ENCODE measurements at regions not wholly inside any gene's neighbourhood (a gene's known extent, or its start where the extent isn't known, plus 50 kb on each side); places are given as distances from the start of the nearest gene placed in this dataset.

- CTCF ChIA-PET: no interaction called here
- DNase-seq: no peak
- H3K4me1 Mint-ChIP-seq: no peaks in the 10 kb centered on the region
- no peaks in the 10 kb centered on the region for H3K27me3 Mint-ChIP-seq
- H3K4me3 Mint-ChIP-seq: no peak overlapping the region
- no peak overlapping the region for H3K27ac Mint-ChIP-seq
- no peaks in the 10 kb centered on the region for H3K36me3 Mint-ChIP-seq (ENCODE audit: low read depth)
- H3K9me3 Mint-ChIP-seq: no peaks in the 10 kb centered on the region
- POLR2A ChIA-PET: no interaction called here
Measured at GRCh38 chr4:111649308-111649707, 495.9 kb upstream of the FAM241A start.

- Mint-ChIP-seq H3K27ac (no peak overlapping the region), H3K9me3 (no peaks in the 10 kb centered on the region), H3K27me3 (no peaks in the 10 kb centered on the region), H3K4me1 (no peaks in the 10 kb centered on the region), H3K36me3 (ENCODE audit: low read depth) (no peaks in the 10 kb centered on the region), H3K4me3 (no peak overlapping the region)
- ChIA-PET CTCF (no interaction called here), POLR2A (no interaction called here)
- no peak for DNase-seq
Measured at GRCh38 chr4:111650146-111650545, 495.1 kb upstream of the FAM241A start.

- H3K27ac Mint-ChIP-seq: no peak overlapping the region
- ChIA-PET POLR2A (no interaction called here), CTCF (no interaction called here)
- no peak overlapping the region for H3K4me3 Mint-ChIP-seq
- no peaks in the 10 kb centered on the region for H3K27me3 Mint-ChIP-seq
- no peaks in the 10 kb centered on the region for H3K9me3 Mint-ChIP-seq
- no peaks in the 10 kb centered on the region for H3K36me3 Mint-ChIP-seq (ENCODE audit: low read depth)
- no peak for DNase-seq
- H3K4me1 Mint-ChIP-seq: no peaks in the 10 kb centered on the region
Measured at GRCh38 chr4:111650674-111651086, 494.6 kb upstream of the FAM241A start.

- no peaks in the 10 kb centered on the region for H3K36me3 Mint-ChIP-seq (ENCODE audit: low read depth)
- POLR2A ChIA-PET: no interaction called here
- CTCF ChIA-PET: no interaction called here
Measured at GRCh38 chr4:111652236-111652635, 493.0 kb upstream of the FAM241A start.

GRCh38 chr4:111652986-111653385 is 492.3 kb upstream of the FAM241A start:
- DNase-seq: no peak
- Mint-ChIP-seq H3K4me3 (no peak overlapping the region), H3K36me3 (ENCODE audit: low read depth) (no peaks in the 10 kb centered on the region), H3K27ac (no peak overlapping the region), H3K4me1 (no peaks in the 10 kb centered on the region), H3K27me3 (no peaks in the 10 kb centered on the region), H3K9me3 (no peaks in the 10 kb centered on the region)
- ChIA-PET CTCF (no interaction called here), POLR2A (no interaction called here)

More at GRCh38 chr4:111652236-111652635, 493.0 kb upstream of the FAM241A start:
- no peaks in the 10 kb centered on the region for H3K9me3 Mint-ChIP-seq
- no peaks in the 10 kb centered on the region for H3K27me3 Mint-ChIP-seq
- H3K4me1 Mint-ChIP-seq: no peaks in the 10 kb centered on the region
- no peak overlapping the region for H3K4me3 Mint-ChIP-seq
- no peak for DNase-seq
- H3K27ac Mint-ChIP-seq: no peak overlapping the region

- H3K27me3 Mint-ChIP-seq: no peaks in the 10 kb centered on the region
- no peaks in the 10 kb centered on the region for H3K4me1 Mint-ChIP-seq
- H3K27ac Mint-ChIP-seq: no peak overlapping the region
- POLR2A ChIA-PET: no interaction called here
- no peak for DNase-seq
- peaks cover 4% of the 10 kb centered on the region for H3K9me3 Mint-ChIP-seq
- H3K36me3 Mint-ChIP-seq (ENCODE audit: low read depth): no peaks in the 10 kb centered on the region
- no peak overlapping the region for H3K4me3 Mint-ChIP-seq
- CTCF ChIA-PET: no interaction called here
Measured at GRCh38 chr4:111662496-111662895, 482.8 kb upstream of the FAM241A start.

- Mint-ChIP-seq H3K4me3 (no peak overlapping the region), H3K4me1 (no peaks in the 10 kb centered on the region), H3K27me3 (no peaks in the 10 kb centered on the region), H3K27ac (no peak overlapping the region), H3K36me3 (ENCODE audit: low read depth) (no peaks in the 10 kb centered on the region), H3K9me3 (peaks cover 4% of the 10 kb centered on the region)
- no peak for DNase-seq
- ChIA-PET POLR2A (no interaction called here), CTCF (no interaction called here)
Measured at GRCh38 chr4:111664308-111664945, 480.8 kb upstream of the FAM241A start.

GRCh38 chr4:111666826-111667360 is 478.4 kb upstream of the FAM241A start:
- POLR2A ChIA-PET: no interaction called here

DNA sequence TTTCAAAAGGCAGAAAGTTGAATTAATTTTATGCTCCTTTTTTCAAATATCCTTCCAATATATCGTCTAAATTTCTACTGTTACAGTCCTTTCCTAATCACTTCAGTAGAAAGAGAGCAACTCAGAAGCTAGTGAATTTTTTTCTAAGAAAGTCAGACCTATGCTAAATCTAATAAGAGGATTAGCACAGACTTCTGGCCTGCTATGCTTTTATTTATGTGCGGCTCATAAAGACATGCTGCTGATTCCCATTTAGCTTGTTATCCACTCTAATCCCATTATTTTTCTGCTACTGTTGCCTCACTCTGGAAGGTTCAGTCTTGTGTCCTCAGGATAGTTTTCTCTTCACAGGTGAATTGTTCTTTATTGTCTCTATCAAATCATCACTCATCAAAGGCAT is 473.5 kb upstream of the FAM241A start:
- CTCF ChIA-PET: no interaction called here
- Mint-ChIP-seq H3K27me3 (no peaks in the 10 kb centered on the region), H3K9me3 (no peaks in the 10 kb centered on the region), H3K4me3 (no peak overlapping the region), H3K4me1 (no peaks in the 10 kb centered on the region), H3K27ac (no peak overlapping the region), H3K36me3 (ENCODE audit: low read depth) (no peaks in the 10 kb centered on the region)
- DNase-seq: no peak
- POLR2A ChIA-PET: no interaction called here

More at GRCh38 chr4:111666826-111667360, 478.4 kb upstream of the FAM241A start:
- Mint-ChIP-seq H3K4me1 (no peaks in the 10 kb centered on the region), H3K36me3 (ENCODE audit: low read depth) (no peaks in the 10 kb centered on the region), H3K9me3 (peaks cover 4% of the 10 kb centered on the region), H3K27me3 (no peaks in the 10 kb centered on the region), H3K4me3 (no peak overlapping the region), H3K27ac (no peak overlapping the region)
- DNase-seq: no peak
- CTCF ChIA-PET: no interaction called here

GRCh38 chr4:111675746-111676145 is 469.5 kb upstream of the FAM241A start:
- H3K27me3 Mint-ChIP-seq: no peaks in the 10 kb centered on the region
- CTCF ChIA-PET: interaction anchor here (0.6 to 1.2 kb wide), 2 partner anchors 18 to 918 kb away, joined by 3 read pairs; no protein-coding TSS in a partner anchor
- no peak overlapping the region for H3K27ac Mint-ChIP-seq
- POLR2A ChIA-PET: no interaction called here
- DNase-seq: no peak
- H3K4me3 Mint-ChIP-seq: no peak overlapping the region
- H3K9me3 Mint-ChIP-seq: no peaks in the 10 kb centered on the region
- no peaks in the 10 kb centered on the region for H3K4me1 Mint-ChIP-seq
- H3K36me3 Mint-ChIP-seq (ENCODE audit: low read depth): no peaks in the 10 kb centered on the region

DNA sequence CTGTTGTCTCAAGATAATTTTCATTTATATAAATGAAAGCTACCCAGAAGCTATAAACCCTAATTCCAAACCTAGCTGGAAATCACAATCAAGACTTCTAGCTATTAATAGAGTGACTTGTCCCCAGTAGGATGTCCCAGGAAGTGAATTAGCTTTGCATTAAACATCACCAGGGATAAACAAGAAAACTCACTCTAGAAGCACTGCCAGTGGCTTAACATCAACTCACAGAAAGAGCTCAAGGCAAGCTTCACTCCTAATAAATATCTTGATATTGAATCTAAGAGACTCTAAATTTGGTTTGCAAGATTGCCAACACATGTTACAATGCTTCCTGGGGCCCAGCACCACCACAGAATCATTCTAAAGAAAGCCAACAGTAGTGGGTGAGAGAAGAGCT is 468.7 kb upstream of the FAM241A start:
- Mint-ChIP-seq H3K27ac (no peak overlapping the region), H3K9me3 (no peaks in the 10 kb centered on the region), H3K4me1 (no peaks in the 10 kb centered on the region), H3K27me3 (no peaks in the 10 kb centered on the region), H3K4me3 (no peak overlapping the region), H3K36me3 (ENCODE audit: low read depth) (no peaks in the 10 kb centered on the region)
- ChIA-PET CTCF (interaction anchor here (1.2 kb wide), 1 partner anchor 17 kb away, joined by 3 read pairs; no protein-coding TSS in a partner anchor), POLR2A (no interaction called here)
- DNase-seq: no peak

- Mint-ChIP-seq H3K4me1 (no peaks in the 10 kb centered on the region), H3K36me3 (ENCODE audit: low read depth) (no peaks in the 10 kb centered on the region), H3K4me3 (no peak overlapping the region), H3K9me3 (no peaks in the 10 kb centered on the region), H3K27me3 (no peaks in the 10 kb centered on the region), H3K27ac (no peak overlapping the region)
- ChIA-PET CTCF (no interaction called here), POLR2A (no interaction called here)
- no peak for DNase-seq
Measured at GRCh38 chr4:111678479-111678878, 466.8 kb upstream of the FAM241A start.

GRCh38 chr4:111678908-111679307 is 466.3 kb upstream of the FAM241A start:
- no peaks in the 10 kb centered on the region for H3K9me3 Mint-ChIP-seq
- H3K27me3 Mint-ChIP-seq: no peaks in the 10 kb centered on the region
- no peak overlapping the region for H3K27ac Mint-ChIP-seq
- CTCF ChIA-PET: no interaction called here
- POLR2A ChIA-PET: no interaction called here
- no peak overlapping the region for H3K4me3 Mint-ChIP-seq
- no peak for DNase-seq
- no peaks in the 10 kb centered on the region for H3K36me3 Mint-ChIP-seq (ENCODE audit: low read depth)
- H3K4me1 Mint-ChIP-seq: no peaks in the 10 kb centered on the region

GRCh38 chr4:111681270-111681669 is 464.0 kb upstream of the FAM241A start:
- H3K4me3 Mint-ChIP-seq: no peak overlapping the region
- no peaks in the 10 kb centered on the region for H3K4me1 Mint-ChIP-seq
- H3K9me3 Mint-ChIP-seq: no peaks in the 10 kb centered on the region
- no peaks in the 10 kb centered on the region for H3K36me3 Mint-ChIP-seq (ENCODE audit: low read depth)
- CTCF ChIA-PET: no interaction called here
- no peak for DNase-seq
- no peaks in the 10 kb centered on the region for H3K27me3 Mint-ChIP-seq
- POLR2A ChIA-PET: no interaction called here
- H3K27ac Mint-ChIP-seq: no peak overlapping the region
